CD1c-positive myeloid dendritic cell (primary cell): ENCODE measurements at regions not wholly inside any gene's neighbourhood (a gene's known extent, or its start where the extent isn't known, plus 50 kb on each side); places are given as distances from the start of the nearest gene placed in this dataset.
"Not testable (repeated sequence)": the region's sequence is repeated elsewhere in the genome, so short reads cannot be mapped to it uniquely, and the experiment has no call there.

Experiments
- DNase-seq: peaks from one replicate; pipeline ENCODE4 v3.0.0-alpha.2; 2016; ENCODE audit errors: extremely low spot score

DNA sequence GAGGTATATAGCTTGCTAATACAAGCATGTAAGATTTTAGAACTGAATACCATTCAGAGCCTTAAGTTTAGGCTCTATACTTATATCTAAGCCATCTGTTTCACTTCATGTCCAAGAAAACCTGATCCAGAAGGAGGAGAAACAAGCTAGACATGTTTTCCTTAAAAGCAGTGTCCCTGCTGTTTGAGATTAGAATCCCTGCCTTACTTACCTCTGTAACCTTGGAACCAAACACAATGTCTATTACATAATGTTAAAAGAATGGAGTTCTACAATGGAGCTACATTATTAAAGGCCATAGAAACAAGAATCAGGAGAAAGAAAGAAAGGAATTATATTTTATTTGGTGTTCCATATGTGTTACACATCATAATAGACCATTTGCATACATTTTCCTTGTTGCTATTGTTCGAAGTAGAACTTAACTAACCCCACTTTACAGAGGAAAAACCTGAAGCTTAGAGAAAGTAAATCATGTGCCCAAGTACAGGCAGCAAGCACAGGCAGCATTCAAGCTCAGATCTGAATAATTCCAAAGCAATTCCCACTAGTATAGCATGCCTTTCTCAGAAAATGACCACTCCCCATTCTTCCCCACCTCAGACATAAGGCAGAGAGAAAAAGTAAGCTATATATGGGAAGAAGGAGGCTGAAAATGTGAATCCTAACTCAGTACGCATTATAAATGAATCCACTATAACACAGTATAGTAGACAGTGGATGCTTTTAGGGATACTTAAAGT, 380.1 kb upstream of the SPAG17 start:
- DNase-seq = no peak

DNA sequence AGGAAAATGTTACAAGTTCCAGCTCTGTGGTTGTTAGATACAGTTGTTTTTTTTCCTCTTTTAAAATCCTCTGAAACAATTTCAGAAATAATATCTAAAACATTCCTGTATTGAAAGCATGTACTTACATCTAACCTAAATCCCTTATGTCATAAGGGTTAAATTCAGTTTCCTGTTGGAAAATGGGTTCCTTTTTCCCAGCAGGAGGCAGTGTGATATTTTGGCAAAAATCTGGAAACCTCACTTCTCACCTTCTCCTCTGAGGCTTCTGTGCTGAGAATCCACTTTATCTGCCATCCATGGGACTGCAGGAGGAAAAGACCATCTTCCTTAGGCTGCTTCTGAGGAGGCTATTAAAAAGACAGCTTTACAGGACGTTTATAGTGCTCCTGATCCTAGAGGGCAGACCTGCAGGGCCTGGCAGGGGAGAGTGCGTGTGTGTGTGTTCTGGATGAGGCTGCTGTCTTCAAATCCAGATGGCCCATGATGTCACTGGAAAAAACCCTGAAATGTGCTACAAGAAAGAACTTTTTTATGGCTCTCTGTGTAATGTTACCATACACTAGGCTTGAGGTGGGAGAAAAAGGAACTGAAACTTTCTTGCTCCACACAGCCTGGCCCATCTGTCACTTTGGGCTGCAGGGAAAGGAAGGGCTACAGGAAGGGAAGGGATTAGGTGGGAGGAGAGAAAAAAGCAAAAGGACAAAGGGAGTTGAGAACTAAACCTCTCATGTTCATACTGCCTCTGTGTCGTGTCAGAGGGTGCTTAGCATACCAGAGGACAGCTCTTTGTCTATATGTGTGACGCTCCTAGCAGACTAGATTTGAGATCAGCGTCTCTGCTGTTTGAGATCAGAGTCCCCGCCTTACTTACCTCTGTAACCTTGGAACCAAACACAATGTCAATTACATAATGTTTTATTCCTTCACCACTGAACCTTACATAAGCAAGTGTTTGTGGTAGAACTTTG, 379.2 kb upstream of the SPAG17 start:
- DNase-seq = peak; percentile 6

DNA sequence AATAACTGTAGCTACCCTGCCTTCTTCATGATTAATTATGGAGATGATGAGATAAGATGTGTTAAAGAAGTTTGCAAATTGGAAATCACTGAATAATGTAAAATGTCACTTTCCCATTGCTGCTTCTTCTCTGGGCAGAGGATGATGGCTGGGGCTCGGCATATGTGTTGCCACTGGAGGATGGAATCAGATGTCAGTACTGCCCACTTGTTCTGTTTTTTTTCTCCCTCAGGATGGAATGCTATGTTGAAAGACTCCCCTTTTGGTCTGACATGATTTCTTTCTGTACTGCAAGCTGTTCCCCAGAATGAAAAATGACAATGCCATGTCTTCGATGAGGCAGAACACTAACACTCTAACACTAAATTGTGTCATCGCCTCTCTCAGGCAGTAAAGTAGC, 373.9 kb upstream of the SPAG17 start:
- no peak for DNase-seq

DNA sequence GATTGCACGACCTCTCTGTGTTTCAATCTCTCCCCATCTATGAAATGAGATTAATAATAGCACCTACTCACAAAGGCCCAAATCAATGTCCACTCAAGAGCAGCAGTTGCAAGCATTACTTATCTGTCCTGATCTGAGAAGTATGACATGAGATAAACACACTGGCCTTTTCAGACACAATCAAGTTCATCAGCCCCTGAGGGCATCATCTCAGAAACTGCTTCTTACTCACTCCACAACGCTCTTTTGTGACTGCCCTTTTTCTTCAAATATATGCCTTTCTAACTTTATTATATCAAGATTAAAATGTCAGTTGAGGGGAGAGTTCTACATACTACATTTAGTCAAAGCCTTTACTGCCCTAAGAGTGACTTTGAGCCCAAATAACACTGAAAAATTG, 371.9 kb upstream of the SPAG17 start:
- no peak for DNase-seq

GRCh38 chr1:118555638-118556037, 370.6 kb upstream of the SPAG17 start:
- no peak for DNase-seq

- DNase-seq = no peak
Observed at GRCh38 chr1:118535901-118536300, 350.9 kb upstream of the SPAG17 start.

DNA sequence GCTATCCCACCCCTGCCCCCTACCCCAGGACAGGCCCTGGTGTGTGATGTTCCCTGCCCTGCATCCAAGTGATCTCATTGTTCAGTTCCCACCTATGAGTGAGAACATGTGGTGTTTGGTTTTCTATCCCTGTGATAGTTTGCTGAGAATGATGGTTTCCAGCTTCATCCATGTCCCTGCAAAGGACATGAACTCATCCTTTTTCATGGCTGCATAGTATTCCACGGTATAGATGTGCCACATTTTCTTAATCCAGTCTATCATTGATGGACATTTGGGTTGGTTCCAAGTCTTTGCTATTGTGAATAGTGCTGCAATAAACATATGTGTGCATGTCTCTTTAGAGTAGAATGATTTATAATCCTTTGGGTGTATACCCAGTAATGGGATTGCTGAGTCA, 326.9 kb upstream of the SPAG17 start:
- DNase-seq = not testable (repeated sequence)

DNA sequence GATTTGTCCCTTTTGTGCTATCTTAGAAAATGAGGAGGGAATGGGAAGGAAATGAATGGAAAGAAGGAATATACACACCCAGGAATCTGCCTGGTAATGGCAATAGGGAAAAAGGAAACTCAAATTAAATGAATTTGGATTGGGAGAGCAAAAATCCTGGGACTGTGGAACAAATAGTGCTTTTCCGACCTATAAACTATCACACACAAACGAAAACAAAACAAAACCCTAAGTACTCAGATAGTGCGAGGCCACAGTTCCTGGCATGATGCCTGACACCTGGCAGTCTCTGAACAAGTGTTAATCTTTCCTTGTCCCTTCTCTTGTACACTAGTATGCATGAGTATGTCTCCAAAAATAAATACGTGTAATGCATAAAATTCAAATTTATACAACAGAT, 319.8 kb upstream of the SPAG17 start:
- DNase-seq = no peak

- DNase-seq = no peak
Observed at GRCh38 chr1:118504221-118504644, 319.2 kb upstream of the SPAG17 start.

DNA sequence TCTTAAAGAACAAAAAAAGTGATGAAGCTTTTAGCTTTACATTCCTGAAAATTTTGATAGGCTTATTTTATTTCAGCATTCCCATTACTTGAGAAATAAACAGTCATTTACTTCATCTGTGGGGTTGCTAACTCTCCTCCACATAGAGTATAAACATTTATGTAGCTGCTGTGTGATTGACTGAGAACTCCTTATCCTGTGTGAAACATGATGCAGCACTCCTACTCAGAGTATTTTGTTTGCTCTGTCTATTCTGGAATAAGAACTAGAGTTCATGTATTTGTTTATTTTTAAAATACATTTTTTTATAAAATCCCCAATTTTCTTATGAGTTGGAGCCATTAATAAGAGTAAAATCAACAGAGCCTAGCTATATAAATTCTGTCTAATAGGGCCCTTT, 318.7 kb upstream of the SPAG17 start:
- DNase-seq = no peak

GRCh38 chr1:118494998-118495397, 310.0 kb upstream of the SPAG17 start:
- no peak for DNase-seq

DNA sequence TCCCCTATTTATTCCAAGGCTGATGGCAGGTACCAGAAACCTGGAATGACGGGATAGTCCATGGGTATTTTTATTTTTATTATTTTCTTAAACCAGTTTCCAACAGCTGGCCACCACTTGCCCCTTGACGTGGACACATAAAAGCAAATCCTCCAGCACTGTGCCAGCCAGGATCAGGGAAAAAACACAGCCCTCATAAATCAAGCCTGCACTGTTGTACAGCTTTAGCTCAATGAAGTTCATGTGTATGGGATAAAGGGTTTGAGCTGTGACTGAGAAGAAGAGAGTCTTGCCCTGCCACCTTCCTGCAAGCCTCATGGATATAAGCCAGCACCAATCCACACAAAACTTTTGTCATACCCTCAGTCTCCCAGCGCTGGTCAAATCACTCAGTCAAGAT, 303.8 kb upstream of the SPAG17 start:
- DNase-seq = no peak

- no peak for DNase-seq
Observed at GRCh38 chr1:118487932-118488331, 302.9 kb upstream of the SPAG17 start.

DNA sequence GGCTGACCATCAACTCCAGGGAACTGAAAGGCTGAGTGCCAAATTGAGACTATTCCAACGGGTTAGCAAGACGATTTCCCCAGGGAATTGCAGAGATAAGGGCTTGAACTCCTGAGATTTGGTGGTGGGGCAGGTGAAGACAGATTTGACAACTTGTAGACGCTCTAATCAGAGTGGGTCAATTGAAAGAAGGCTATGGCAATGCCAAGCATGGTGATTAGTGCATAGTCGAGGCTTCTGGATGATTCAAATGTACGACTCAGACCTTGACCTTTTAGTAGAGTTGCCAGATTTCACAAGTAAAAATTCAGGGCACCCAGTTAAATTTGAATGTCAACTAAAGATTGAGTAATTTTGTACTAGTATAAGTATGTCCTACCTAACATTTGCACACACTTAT, 302.1 kb upstream of the SPAG17 start:
- no peak for DNase-seq

DNA sequence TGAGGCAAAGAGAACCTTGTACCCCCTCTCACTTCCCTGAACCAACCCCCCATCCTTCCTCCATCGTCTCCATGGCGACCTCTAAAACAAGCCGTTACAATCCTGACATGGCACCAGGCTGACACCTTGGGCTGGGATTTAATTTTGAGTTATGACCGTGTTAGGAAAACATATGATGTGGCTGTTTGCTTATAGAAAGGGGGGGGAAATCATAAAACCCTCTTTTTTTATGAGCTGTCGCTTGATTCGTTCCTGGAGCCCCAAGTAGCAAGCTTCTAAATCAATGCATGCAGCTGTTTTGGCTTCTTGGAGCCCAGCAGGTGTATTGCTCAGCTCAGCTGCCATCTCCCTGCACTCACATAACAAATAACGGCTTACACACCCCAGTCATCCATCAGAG, 301.2 kb upstream of the SPAG17 start:
- no peak for DNase-seq

DNA sequence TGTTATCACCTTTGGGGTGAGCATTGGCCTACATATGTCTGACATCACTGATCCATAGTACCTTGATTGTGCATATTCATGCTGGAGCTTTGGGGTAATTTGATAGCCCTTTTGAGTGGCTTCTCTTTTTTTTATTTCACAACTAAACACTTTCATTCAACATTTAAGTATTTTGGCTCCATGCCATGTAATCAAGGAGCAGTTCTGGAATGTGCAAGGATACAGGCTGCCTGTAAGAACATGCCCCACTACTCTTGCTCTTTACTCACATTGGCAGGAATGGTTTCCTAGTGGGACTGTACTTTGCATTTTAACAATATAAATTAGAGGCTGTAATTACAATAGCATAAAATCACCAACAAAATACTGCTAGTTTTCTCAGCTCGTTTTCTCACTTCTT, 300.7 kb upstream of the SPAG17 start:
- no peak for DNase-seq

DNA sequence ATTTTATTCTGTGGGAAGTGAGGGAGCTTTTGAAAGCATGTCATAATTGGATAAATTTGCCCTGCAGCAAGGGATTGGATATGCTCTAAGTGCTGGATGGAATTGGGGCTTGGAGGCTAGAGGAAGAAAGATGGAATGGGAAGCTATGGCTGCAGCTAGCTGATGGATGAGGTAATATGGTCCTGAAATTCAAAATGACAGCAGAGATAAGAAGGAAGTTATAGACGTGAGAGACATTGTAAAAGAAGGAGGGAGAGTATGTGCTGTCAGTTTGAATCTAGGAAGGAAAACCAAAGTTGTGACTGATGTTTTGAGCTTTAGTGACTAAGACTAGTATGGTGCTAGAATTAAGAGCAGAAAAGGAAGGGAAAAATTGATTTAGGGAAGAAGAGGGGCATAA, 299.9 kb upstream of the SPAG17 start:
- DNase-seq = no peak

- no peak for DNase-seq
Observed at GRCh38 chr1:118483245-118484006, 298.4 kb upstream of the SPAG17 start.

DNA sequence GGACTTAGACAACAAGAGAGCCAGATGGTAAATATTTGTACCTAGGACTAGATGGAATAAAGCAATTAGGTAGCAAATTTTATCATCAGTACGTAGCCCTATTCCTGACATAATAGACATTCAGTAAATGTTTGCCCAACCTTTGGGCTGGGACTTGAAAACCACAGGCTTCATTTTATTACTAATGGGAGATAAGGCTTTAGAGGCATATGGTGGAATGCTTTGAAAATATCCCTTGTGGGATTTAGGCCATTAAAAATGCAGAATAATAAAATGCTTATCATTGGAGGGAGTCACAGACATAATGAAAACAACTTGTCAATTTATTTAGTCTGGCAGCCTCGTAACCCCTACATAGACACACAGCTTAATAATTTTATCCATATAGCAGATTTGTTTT, 296.1 kb upstream of the SPAG17 start:
- no peak for DNase-seq

DNA sequence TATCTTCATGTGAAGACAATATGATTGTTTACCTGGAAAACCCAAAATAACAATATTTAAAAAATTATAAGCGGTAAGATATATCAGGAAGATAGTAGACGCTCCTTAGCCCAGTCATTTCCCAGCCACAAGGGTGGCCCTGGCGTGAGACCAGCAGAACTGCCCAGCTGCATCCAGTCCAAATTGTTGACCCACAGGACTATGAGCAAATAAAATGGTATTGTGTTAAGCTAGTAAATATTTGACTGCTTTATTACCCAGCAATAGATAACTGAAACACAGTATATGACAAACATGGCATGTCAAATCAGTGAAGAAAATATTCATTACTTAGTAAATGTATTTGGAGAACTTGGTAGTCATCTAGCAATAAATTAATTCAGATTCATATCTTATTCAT, 294.3 kb upstream of the SPAG17 start:
- DNase-seq = no peak

DNA sequence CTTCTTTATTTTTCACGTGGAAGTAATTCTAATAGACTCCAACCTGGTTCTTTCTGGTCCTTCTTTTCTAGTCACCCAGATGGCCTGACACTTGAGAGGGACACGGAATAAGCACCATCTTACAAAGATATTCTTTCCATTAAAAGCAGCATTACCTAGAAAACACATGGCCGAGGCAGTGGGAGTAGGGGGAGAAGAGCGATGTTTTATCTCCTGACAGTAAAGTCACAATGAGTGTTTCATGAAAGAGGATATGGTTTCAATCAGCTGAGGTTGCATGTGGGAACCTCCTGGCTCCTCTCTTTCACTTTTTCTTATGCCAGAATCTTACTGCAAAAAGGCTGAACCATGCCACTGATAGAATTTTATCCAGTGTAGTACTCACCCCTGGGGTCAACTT, 288.8 kb upstream of the SPAG17 start:
- no peak for DNase-seq

- not testable (repeated sequence) for DNase-seq
Observed at GRCh38 chr1:118464460-118464859, 279.4 kb upstream of the SPAG17 start.
